ENCODE measurements at regions not wholly inside any gene's neighbourhood (a gene's known extent, or its start where the extent isn't known, plus 50 kb on each side); places are given as distances from the start of the nearest gene placed in this dataset.

DNA sequence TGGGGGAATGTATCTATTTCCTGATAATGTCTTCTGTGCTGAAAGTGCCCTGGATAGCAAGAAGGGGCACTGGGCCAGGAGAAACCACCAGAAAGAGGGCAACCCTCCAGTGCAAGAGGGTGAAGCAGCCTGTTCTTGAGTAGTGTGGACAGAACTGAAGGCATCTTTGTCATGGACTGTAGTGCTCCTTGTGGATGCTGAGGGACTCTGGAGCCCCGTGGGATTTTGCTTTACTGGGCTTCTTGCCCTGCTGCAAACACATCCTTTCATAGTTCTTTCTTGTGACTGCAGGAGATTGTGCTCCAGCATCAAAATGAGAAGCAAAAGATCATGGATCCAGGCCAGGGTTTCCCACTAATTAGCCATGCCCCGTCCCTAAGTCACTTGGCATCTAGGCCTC lies 300.6 kb downstream of the ZNF326 start:
- no peak for TF ChIP-seq EZH2phosphoT487 (IDR thresholded peaks at IDR 0.05; ENCODE audit: low read depth, severe bottlenecking, unreplicated experiment)
- no peak for TF ChIP-seq CTCF (IDR thresholded peaks at IDR 0.05; ENCODE audit: poor library complexity)
